DND-41 (cell line): ENCODE measurements at regions not wholly inside any gene's neighbourhood (a gene's known extent, or its start where the extent isn't known, plus 50 kb on each side); places are given as distances from the start of the nearest gene placed in this dataset.

ENCODE experiments used
- ATAC-seq: fragments of 200-7000 bp; cut with Tn5 transposase; 3 replicates; pipeline ENCODE4 v1.9.1; 2021; ENCODE audit warnings: low read depth; ENCODE audit not compliant: insufficient read depth
- DNase-seq: peaks from one replicate; pipeline ENCODE4 v3.0.0-alpha.2; 2020
- H2AFZ ChIP-seq: 2 replicates; pipeline ENCODE4 v1.6.0; 2012; ENCODE audit warnings: low read depth, low read length
- H3K27ac ChIP-seq: 2 replicates; pipeline ENCODE4 v1.5.1; 2012; ENCODE audit warnings: low read length, inconsistent platforms
- H3K27me3 ChIP-seq: fragments of 200-600 bp; sonication (generic); 2 replicates; pipeline ENCODE4 v1.6.0; 2012; ENCODE audit warnings: low read length, mild to moderate bottlenecking, inconsistent platforms; ENCODE audit not compliant: insufficient read depth, poor library complexity
- H3K36me3 ChIP-seq: 2 replicates; pipeline ENCODE4 v1.5.1; 2012; ENCODE audit warnings: low read length, inconsistent platforms; ENCODE audit not compliant: insufficient read depth
- H3K4me1 ChIP-seq: 2 replicates; pipeline ENCODE4 v1.5.1; 2012; ENCODE audit warnings: mild to moderate bottlenecking, low read length; ENCODE audit not compliant: insufficient read depth
- H3K4me2 ChIP-seq: 2 replicates; pipeline ENCODE4 v1.6.0; 2012; ENCODE audit warnings: mild to moderate bottlenecking, moderate library complexity, low read length, inconsistent platforms; ENCODE audit not compliant: insufficient read depth
- H3K4me3 ChIP-seq, 2 experiments: fragments of 200-600 bp in 1 of 2; shearing (Covaris generic) in 1 of 2; 2 replicates each; pipeline ENCODE4 v1.5.1; 2012 to 2016; ENCODE audit warnings: inconsistent platforms in 2 of 2, low read length in 2 of 2, mild to moderate bottlenecking in 2 of 2, low read depth in 1 of 2, moderate library complexity in 1 of 2
- H3K79me2 ChIP-seq: 2 replicates; pipeline ENCODE4 v1.6.0; 2012; ENCODE audit warnings: low read length, inconsistent platforms; ENCODE audit not compliant: insufficient read depth
- H3K9ac ChIP-seq: 2 replicates; pipeline ENCODE4 v1.6.0; 2012; ENCODE audit warnings: low read depth, mild to moderate bottlenecking, inconsistent platforms, low read length, moderate library complexity
- H3K9me3 ChIP-seq: 2 replicates; pipeline ENCODE4 v1.5.1; 2012; ENCODE audit warnings: low read length, moderate library complexity, mild to moderate bottlenecking, inconsistent platforms; ENCODE audit not compliant: insufficient read depth, severe bottlenecking
- H4K20me1 ChIP-seq: 2 replicates; pipeline ENCODE4 v1.6.0; 2012; ENCODE audit warnings: low read length; ENCODE audit not compliant: insufficient read depth
- CTCF ChIP-seq: IDR thresholded peaks from 2 replicates; pipeline ENCODE4 v1.5.1; 2012; ENCODE audit warnings: borderline replicate concordance, low read length, moderate library complexity, mild to moderate bottlenecking; ENCODE audit not compliant: poor library complexity, severe bottlenecking; ENCODE audit errors: extremely low read depth
- EZH2 ChIP-seq: IDR thresholded peaks from 3 replicates; pipeline ENCODE4 v1.6.1; 2012; ENCODE audit warnings: borderline replicate concordance, low read depth, mild to moderate bottlenecking, moderate library complexity, low read length, inconsistent platforms; ENCODE audit not compliant: severe bottlenecking

GRCh38 chr4:11698033-11698432 lies 269.3 kb upstream of the HS3ST1 start:
- H3K27ac ChIP-seq: no peak overlapping the region
- no peaks in the 10 kb centered on the region for H3K4me1 ChIP-seq
- H3K79me2 ChIP-seq: no peaks in the 10 kb centered on the region
- DNase-seq: no peak
- H2AFZ ChIP-seq: no peak overlapping the region
- no peaks in the 10 kb centered on the region for H3K27me3 ChIP-seq
- ATAC-seq: no peak
- no peaks in the 10 kb centered on the region for H4K20me1 ChIP-seq
- H3K4me2 ChIP-seq: no peak overlapping the region
- H3K36me3 ChIP-seq: no peaks in the 10 kb centered on the region
- H3K9ac ChIP-seq: no peak overlapping the region
- no peak overlapping the region for H3K4me3 ChIP-seq
- no peaks in the 10 kb centered on the region for H3K9me3 ChIP-seq
- TF ChIP-seq EZH2: no peak
- no peak for TF ChIP-seq CTCF

GRCh38 chr4:11693693-11694092 lies 265.0 kb upstream of the HS3ST1 start:
- Histone ChIP-seq H3K4me2 (no peak overlapping the region), H3K4me3 (no peak overlapping the region), H3K79me2 (no peaks in the 10 kb centered on the region), H3K9me3 (no peaks in the 10 kb centered on the region), H2AFZ (no peak overlapping the region), H3K27ac (no peak overlapping the region), H3K4me1 (no peaks in the 10 kb centered on the region), H3K27me3 (no peaks in the 10 kb centered on the region), H4K20me1 (no peaks in the 10 kb centered on the region), H3K9ac (no peak overlapping the region), H3K36me3 (no peaks in the 10 kb centered on the region)
- ATAC-seq (no peak), DNase-seq (no peak)
- TF ChIP-seq CTCF (no peak), EZH2 (no peak)

GRCh38 chr4:11691236-11691635 lies 262.5 kb upstream of the HS3ST1 start:
- no peak for TF ChIP-seq CTCF
- TF ChIP-seq EZH2: no peak
- Histone ChIP-seq H3K36me3 (no peaks in the 10 kb centered on the region), H3K79me2 (no peaks in the 10 kb centered on the region), H3K9ac (no peak overlapping the region), H3K27ac (no peak overlapping the region), H3K4me1 (no peaks in the 10 kb centered on the region), H3K9me3 (no peaks in the 10 kb centered on the region), H3K4me3 (no peak overlapping the region), H2AFZ (no peak overlapping the region), H4K20me1 (no peaks in the 10 kb centered on the region), H3K4me2 (no peak overlapping the region), H3K27me3 (no peaks in the 10 kb centered on the region)
- ATAC-seq: no peak
- DNase-seq: no peak

GRCh38 chr4:11687727-11688126 lies 259.0 kb upstream of the HS3ST1 start:
- no peak for DNase-seq

More at GRCh38 chr4:11687727-11688126, 259.0 kb upstream of the HS3ST1 start:
- Histone ChIP-seq H3K9me3 (no peaks in the 10 kb centered on the region), H3K4me1 (no peaks in the 10 kb centered on the region), H3K9ac (no peak overlapping the region), H3K27ac (no peak overlapping the region), H2AFZ (no peak overlapping the region), H3K4me2 (no peak overlapping the region), H3K27me3 (no peaks in the 10 kb centered on the region), H4K20me1 (no peaks in the 10 kb centered on the region), H3K79me2 (no peaks in the 10 kb centered on the region), H3K36me3 (no peaks in the 10 kb centered on the region), H3K4me3 (no peak overlapping the region)
- ATAC-seq: no peak
- TF ChIP-seq CTCF (no peak), EZH2 (no peak)
